ENCODE measurements at regions not wholly inside any gene's neighbourhood (a gene's known extent, or its start where the extent isn't known, plus 50 kb on each side); places are given as distances from the start of the nearest gene placed in this dataset.

DNA sequence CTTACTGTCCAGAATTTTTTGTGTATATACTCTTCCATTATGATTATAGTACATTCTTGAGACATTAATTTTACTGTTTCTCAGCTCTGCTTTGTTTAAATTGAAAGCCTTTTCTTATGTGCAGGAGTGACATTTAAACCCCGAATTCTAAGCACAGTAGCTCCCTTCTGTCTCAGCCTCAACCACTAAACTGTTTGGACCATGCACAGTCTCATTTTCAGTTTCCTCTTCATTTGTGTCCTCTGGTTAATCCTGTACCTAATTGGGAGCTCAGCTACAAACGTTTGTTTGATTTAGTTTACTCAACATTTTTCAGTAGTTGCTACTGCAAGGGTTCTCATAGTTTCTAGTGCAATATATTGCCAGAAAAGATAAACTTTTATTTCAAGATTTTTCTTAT is 206.3 kb downstream of the SLITRK5 start:
- DNase-seq (ENCODE audit: insufficient read length): no peak
- FAIRE-seq: no peak
- TF ChIP-seq TAF1 (IDR thresholded peaks at IDR 0.05; ENCODE audit: borderline replicate concordance, low read depth, low read length) (no peak), POLR2A (IDR thresholded peaks at IDR 0.05; ENCODE audit: low read depth, low read length) (no peak), POLR2AphosphoS5 (IDR thresholded peaks at IDR 0.05; ENCODE audit: low read depth, low read length) (no peak)

DNA sequence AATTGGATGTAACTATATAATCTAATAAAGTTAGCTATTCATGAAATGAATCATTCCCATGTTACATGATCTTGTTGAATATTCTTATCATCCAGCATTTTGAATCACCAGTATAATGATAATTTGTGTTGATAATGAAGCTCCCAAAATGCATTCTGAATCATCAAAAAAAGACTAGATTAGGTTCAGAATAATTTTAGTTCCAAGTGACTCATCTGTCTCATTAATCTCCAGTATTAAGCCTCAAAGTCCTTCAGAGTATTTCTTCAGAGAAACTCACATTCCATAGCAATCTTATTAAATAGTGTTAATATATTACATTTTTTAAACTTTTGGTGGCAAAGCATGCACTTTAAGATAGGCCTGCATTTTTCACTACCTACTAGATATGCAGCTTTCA is 207.5 kb downstream of the SLITRK5 start:
- FAIRE-seq: no peak
- no peak for DNase-seq (ENCODE audit: insufficient read length)
- no peak for TF ChIP-seq POLR2AphosphoS5 (IDR thresholded peaks at IDR 0.05; ENCODE audit: low read depth, low read length)
- TF ChIP-seq TAF1 (IDR thresholded peaks at IDR 0.05; ENCODE audit: borderline replicate concordance, low read depth, low read length): no peak
- TF ChIP-seq POLR2A (IDR thresholded peaks at IDR 0.05; ENCODE audit: low read depth, low read length): no peak

DNA sequence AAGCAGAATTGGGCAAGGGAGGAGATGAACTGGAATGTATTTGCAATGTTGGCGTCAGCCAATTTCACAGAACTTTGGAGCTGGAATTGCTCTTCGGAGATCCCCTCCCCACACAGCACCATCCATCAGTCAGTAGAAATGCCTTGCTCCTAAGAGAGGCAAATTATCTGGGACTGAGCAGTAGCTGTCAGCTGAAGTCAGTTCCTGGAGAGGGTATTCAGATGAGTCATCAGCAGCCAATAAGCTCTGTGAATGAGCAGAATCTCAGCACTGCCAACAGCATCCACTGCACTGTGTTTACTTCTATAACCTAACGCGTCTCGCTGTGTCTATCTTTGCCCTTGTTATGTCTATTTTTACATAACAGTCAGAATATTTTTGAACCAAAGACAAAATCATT is 213.7 kb downstream of the SLITRK5 start:
- DNase-seq (ENCODE audit: insufficient read length): no peak
- TF ChIP-seq POLR2AphosphoS5 (IDR thresholded peaks at IDR 0.05; ENCODE audit: low read depth, low read length): no peak
- TF ChIP-seq TAF1 (IDR thresholded peaks at IDR 0.05; ENCODE audit: borderline replicate concordance, low read depth, low read length): no peak
- TF ChIP-seq POLR2A (IDR thresholded peaks at IDR 0.05; ENCODE audit: low read depth, low read length): no peak
- FAIRE-seq: no peak

DNA sequence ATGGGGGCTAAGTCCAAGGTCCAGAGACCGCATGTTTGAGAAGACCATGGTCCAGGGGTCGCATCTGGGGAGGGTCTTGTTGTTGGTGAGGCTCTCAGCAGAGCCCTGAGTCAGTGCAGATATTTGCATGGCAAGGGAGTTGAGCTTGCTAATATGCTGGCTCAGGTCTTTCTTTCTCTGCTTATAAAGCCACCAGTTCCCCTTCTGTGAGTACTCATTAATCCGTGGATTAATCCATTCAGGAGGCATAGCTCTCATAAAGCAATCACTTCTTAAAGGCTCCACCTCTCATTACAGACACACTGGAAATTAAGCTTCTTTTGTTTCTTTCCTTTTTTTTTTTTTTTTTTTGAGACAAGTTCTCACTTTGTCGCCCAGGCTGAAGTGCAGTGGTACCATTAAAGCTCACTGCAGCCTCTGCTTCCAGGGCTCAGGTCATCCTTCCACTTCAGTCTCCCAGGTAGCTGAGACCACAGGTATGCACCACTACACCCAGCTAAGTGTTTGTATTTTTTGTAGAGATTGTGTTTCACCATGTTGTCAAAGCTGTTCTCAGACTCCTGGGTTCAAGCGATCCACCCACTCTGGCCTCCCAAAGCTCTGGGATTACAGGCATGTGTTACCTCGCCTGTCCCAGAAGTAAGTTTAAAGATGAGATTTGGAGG is 216.4 kb downstream of the SLITRK5 start:
- no peak for TF ChIP-seq POLR2A (IDR thresholded peaks at IDR 0.05; ENCODE audit: low read depth, low read length)
- TF ChIP-seq TAF1 (IDR thresholded peaks at IDR 0.05; ENCODE audit: borderline replicate concordance, low read depth, low read length): no peak
- TF ChIP-seq POLR2AphosphoS5 (IDR thresholded peaks at IDR 0.05; ENCODE audit: low read depth, low read length): no peak
- FAIRE-seq: no peak
- DNase-seq (ENCODE audit: insufficient read length): no peak

DNA sequence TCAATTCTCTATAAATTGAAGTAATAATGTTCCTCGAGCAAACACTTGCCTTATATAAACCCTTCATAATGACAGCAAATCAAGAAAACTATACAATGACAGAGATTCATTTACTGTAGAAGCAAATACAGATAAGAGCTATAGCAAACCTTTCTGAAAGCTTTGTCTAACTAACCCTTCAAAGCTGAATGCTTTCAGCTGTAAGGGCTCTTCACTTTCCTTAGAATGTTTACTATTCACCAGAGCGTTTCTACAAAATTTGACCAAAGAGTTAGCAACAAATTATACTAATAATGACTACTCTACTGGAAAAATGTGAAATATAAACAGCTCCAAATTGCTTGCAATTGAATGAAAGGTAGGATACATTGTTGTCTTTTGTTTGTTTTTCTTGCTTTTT is 218.1 kb downstream of the SLITRK5 start:
- no peak for TF ChIP-seq POLR2AphosphoS5 (IDR thresholded peaks at IDR 0.05; ENCODE audit: low read depth, low read length)
- no peak for TF ChIP-seq POLR2A (IDR thresholded peaks at IDR 0.05; ENCODE audit: low read depth, low read length)
- TF ChIP-seq TAF1 (IDR thresholded peaks at IDR 0.05; ENCODE audit: borderline replicate concordance, low read depth, low read length): no peak
- FAIRE-seq (no peak), DNase-seq (ENCODE audit: insufficient read length) (no peak)

DNA sequence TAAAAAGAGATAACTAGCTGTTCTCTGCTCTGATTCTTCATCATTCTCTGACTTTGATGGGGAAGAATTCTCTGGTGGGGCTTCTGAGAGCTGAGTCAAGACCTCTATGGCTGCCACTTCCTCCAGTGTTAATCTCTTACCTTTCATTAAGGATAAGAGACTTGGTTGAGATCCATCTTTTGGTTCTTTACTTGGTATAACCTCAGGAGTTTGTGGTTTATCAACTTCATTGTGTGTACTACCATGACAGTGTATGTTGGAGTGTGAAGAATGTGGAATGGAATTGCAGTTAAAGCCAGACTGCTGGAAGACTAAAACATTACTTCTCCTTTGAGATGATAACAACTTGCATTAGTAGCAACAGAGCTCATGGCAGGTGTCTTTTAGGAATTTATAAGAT is 222.0 kb downstream of the SLITRK5 start:
- FAIRE-seq: no peak
- no peak for DNase-seq (ENCODE audit: insufficient read length)
- TF ChIP-seq POLR2AphosphoS5 (IDR thresholded peaks at IDR 0.05; ENCODE audit: low read depth, low read length): no peak
- TF ChIP-seq TAF1 (IDR thresholded peaks at IDR 0.05; ENCODE audit: borderline replicate concordance, low read depth, low read length): no peak
- TF ChIP-seq POLR2A (IDR thresholded peaks at IDR 0.05; ENCODE audit: low read depth, low read length): no peak

DNA sequence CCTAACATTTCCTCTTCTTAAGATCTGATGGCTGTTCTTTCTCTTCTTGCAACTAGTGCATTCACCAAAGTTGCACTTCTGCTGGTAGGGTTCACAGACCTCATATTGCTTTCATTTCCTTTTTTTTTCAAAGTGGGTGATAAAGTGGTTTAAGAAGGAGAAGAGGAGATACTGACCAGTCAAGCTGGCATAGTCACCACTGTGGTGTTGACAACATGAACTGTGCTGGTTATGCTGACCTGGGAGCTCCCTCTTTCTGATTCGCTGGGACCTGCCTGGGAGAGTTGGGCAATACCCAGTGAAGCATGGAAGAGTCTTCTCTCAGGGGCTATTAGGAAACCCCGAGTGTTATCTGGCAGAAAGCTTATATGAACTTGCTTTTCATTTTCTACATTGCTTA is 222.9 kb downstream of the SLITRK5 start:
- DNase-seq (ENCODE audit: insufficient read length): no peak
- FAIRE-seq: no peak
- TF ChIP-seq POLR2AphosphoS5 (IDR thresholded peaks at IDR 0.05; ENCODE audit: low read depth, low read length): no peak
- TF ChIP-seq POLR2A (IDR thresholded peaks at IDR 0.05; ENCODE audit: low read depth, low read length): no peak
- no peak for TF ChIP-seq TAF1 (IDR thresholded peaks at IDR 0.05; ENCODE audit: borderline replicate concordance, low read depth, low read length)

DNA sequence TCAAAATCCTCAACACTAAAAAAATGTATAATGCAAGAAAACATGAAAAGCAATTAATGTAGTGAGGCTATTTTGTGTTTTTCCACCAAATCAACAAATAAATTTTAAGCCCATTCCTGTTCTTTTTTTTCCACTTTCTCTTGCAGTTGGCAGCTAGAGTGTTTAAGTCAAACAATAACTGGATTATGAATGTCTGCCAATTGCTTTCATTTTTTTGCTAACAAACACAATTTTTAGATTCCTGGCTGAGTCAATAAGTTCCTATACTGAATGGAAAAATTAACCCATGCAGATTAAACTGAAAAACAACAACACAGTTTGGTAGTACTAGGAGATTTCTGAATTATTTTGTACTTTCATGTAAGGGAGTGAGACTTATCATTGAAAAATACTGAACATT is 232.4 kb downstream of the SLITRK5 start:
- FAIRE-seq: no peak
- DNase-seq (ENCODE audit: insufficient read length): no peak
- no peak for TF ChIP-seq POLR2A (IDR thresholded peaks at IDR 0.05; ENCODE audit: low read depth, low read length)
- TF ChIP-seq POLR2AphosphoS5 (IDR thresholded peaks at IDR 0.05; ENCODE audit: low read depth, low read length): no peak
- TF ChIP-seq TAF1 (IDR thresholded peaks at IDR 0.05; ENCODE audit: borderline replicate concordance, low read depth, low read length): no peak

DNA sequence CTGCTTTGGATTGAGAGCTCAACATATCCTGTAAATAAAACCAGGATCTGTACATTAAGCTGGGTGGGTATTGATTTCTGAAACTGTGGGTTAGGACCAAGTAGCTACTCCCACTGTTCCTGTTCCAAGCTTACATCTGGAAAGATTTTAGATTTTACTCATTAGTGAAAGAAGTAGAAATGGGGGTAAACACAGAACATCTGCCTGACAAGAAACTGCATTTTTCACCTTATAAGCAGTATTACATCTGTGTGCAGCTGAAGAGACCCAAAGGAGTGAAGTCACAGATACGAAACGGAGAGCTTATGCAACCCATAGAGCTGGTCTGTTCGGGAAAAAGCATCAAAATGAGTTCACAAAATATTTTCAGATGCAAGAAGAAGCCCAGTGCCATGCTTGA is 235.2 kb downstream of the SLITRK5 start:
- FAIRE-seq: no peak
- no peak for DNase-seq (ENCODE audit: insufficient read length)
- TF ChIP-seq TAF1 (IDR thresholded peaks at IDR 0.05; ENCODE audit: borderline replicate concordance, low read depth, low read length): no peak

DNA sequence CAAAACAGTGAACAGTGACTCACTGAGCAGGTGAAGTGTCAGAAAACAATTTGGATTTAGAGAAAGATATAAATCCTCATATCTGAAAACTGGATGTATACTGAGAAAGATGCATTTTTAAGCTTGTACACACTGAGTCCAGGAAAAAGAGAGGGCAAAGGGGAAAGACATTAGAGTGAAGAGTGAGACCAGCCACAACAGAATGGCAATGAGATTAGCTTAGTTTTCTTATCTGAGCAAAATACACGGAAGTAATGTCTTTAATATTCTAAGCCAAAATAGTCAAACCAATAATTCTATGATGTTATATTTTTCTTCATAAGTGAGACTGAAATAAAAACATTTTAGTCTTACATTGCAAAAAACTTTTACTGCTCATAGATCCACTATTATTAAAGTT is 236.0 kb downstream of the SLITRK5 start:
- FAIRE-seq: no peak
- no peak for DNase-seq (ENCODE audit: insufficient read length)
- no peak for TF ChIP-seq TAF1 (IDR thresholded peaks at IDR 0.05; ENCODE audit: borderline replicate concordance, low read depth, low read length)
- TF ChIP-seq POLR2AphosphoS5 (IDR thresholded peaks at IDR 0.05; ENCODE audit: low read depth, low read length): no peak
- no peak for TF ChIP-seq POLR2A (IDR thresholded peaks at IDR 0.05; ENCODE audit: low read depth, low read length)

DNA sequence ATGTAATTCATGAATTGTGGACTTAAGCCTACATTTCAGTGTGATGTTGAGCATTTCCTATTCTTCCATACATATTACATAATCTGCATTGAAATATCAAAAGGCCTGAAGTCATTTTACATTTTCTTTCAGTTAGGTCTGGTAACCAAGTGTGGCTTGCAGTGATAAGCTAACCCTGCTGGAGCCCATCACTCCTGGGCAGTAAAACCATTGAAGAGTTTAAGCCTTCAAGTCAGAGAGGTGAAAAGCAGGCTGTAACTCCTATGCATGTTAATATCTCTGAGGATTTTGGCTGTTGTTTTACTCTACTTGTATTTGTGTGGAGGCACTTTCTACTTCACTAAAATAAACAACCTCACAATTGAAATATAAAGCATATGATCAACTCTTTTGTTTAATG is 248.8 kb downstream of the SLITRK5 start:
- FAIRE-seq (no peak), DNase-seq (ENCODE audit: insufficient read length) (no peak)
- no peak for TF ChIP-seq POLR2A (IDR thresholded peaks at IDR 0.05; ENCODE audit: low read depth, low read length)
- TF ChIP-seq TAF1 (IDR thresholded peaks at IDR 0.05; ENCODE audit: borderline replicate concordance, low read depth, low read length): no peak
- no peak for TF ChIP-seq POLR2AphosphoS5 (IDR thresholded peaks at IDR 0.05; ENCODE audit: low read depth, low read length)

DNA sequence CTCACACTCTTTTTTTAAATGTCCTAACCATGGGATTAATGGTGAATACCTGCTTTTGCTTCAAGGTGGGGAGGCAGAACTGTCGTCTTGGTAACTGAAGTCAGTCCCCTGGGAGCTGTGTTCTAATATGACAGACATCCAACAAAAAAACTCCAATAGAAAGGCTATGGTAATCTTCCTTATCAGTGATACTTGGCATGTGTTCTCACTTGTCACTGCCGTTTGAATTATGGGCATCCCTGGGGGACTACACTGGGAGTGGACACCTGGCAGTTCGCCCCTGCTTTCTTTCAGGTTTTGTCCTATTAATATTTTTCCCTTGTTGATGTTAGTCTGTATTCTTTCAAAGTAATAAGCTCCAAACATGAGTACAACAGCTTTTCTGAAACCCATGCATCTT is 252.6 kb downstream of the SLITRK5 start:
- TF ChIP-seq POLR2AphosphoS5 (IDR thresholded peaks at IDR 0.05; ENCODE audit: low read depth, low read length): no peak
- TF ChIP-seq TAF1 (IDR thresholded peaks at IDR 0.05; ENCODE audit: borderline replicate concordance, low read depth, low read length): no peak
- no peak for TF ChIP-seq POLR2A (IDR thresholded peaks at IDR 0.05; ENCODE audit: low read depth, low read length)
- no peak for FAIRE-seq
- DNase-seq (ENCODE audit: insufficient read length): no peak

DNA sequence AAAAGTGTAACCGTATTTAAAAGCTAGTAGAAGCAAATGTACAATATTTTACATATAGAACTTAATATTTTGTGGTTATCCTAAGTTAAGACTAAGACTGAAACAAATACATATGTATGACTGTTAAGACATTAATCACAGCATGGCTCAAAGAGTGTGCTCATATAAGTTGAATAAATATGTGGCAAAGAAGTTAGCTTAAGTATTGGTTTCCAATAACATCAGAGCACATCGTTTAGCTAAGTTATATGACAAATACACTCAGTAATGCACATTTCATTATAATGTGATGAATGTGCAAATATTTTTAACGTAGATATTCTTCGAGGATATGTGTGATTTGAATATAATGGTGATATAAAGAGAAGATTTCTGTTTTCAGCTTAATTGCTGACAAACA is 253.8 kb downstream of the SLITRK5 start:
- TF ChIP-seq POLR2A (IDR thresholded peaks at IDR 0.05; ENCODE audit: low read depth, low read length) (no peak), TAF1 (IDR thresholded peaks at IDR 0.05; ENCODE audit: borderline replicate concordance, low read depth, low read length) (no peak), POLR2AphosphoS5 (IDR thresholded peaks at IDR 0.05; ENCODE audit: low read depth, low read length) (no peak)
- FAIRE-seq (no peak), DNase-seq (ENCODE audit: insufficient read length) (no peak)

Data from GM12892 (cell line).